ENCODE measurements at regions not wholly inside any gene's neighbourhood (a gene's known extent, or its start where the extent isn't known, plus 50 kb on each side); places are given as distances from the start of the nearest gene placed in this dataset.

DNA sequence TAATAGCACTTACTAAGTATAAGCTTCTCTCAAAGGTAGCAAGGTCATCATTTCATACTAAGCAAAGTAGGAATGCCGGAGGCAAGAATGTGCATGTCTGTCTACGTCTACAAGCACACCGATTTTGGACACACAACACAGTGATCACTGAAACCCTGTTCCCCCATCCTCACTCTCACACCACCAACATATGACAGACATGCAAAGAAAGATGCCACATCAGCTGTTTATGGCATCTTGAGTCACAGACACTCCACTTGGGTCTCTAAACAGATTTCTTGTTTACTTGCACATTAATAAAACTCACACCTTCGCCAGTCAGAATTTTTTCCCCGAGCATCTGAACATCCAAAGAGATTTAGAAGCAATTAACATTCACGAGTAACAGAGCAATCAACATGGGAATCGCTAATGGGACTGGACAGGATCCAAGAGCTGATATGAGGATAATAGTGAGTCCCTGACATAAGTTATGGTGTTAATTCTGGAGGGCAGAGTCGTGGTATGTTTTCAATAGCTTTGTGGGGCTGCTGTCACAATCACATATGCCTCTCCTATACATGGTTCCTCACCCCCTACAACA lies 324.1 kb downstream of the DHX15 start:
- peaks cover 0 to 6% (median 0%) of the 10 kb centered on the region in 5 donors for H3K4me1 ChIP-seq (ENCODE audit: control insufficient read depth in 5 of 5, insufficient read depth in 5 of 5, low read length in 5 of 5)
- H3K9me3 ChIP-seq (ENCODE audit: control insufficient read depth in 5 of 5, low read length in 5 of 5), result no peaks in the 10 kb centered on the region
- H3K27ac ChIP-seq (ENCODE audit: low read depth, low read length), result no peak overlapping the region
- no peaks in the 10 kb centered on the region for H3K36me3 ChIP-seq (ENCODE audit: control insufficient read depth in 5 of 5, insufficient read depth in 5 of 5, low read length in 5 of 5)
- H3K27me3 ChIP-seq (ENCODE audit: control insufficient read depth in 5 of 5, insufficient read depth in 4 of 5, low read length in 5 of 5), result no peaks in the 10 kb centered on the region
- no peak overlapping the region for H3K9ac ChIP-seq (ENCODE audit: low read length in 5 of 5)
- H3K4me3 ChIP-seq (ENCODE audit: low read depth in 1 of 5, low read length in 5 of 5), result no peak overlapping the region

- Histone ChIP-seq H3K4me1 (ENCODE audit: control insufficient read depth in 5 of 5, insufficient read depth in 5 of 5, low read length in 5 of 5) (peaks cover 0 to 6% (median 0%) of the 10 kb centered on the region in 5 donors), H3K27ac (ENCODE audit: low read depth, low read length) (no peak overlapping the region), H3K9ac (ENCODE audit: low read length in 5 of 5) (no peak overlapping the region), H3K9me3 (ENCODE audit: control insufficient read depth in 5 of 5, low read length in 5 of 5) (no peaks in the 10 kb centered on the region), H3K36me3 (ENCODE audit: control insufficient read depth in 5 of 5, insufficient read depth in 5 of 5, low read length in 5 of 5) (no peaks in the 10 kb centered on the region), H3K27me3 (ENCODE audit: control insufficient read depth in 5 of 5, insufficient read depth in 4 of 5, low read length in 5 of 5) (no peaks in the 10 kb centered on the region), H3K4me3 (ENCODE audit: low read depth in 1 of 5, low read length in 5 of 5) (no peak overlapping the region)
Measured at GRCh38 chr4:24256547-24256946, 327.8 kb downstream of the DHX15 start.

- no peak overlapping the region for H3K9ac ChIP-seq (ENCODE audit: low read length in 5 of 5)
- no peak overlapping the region for H3K27ac ChIP-seq (ENCODE audit: low read depth, low read length)
- no peaks in the 10 kb centered on the region for H3K36me3 ChIP-seq (ENCODE audit: control insufficient read depth in 5 of 5, insufficient read depth in 5 of 5, low read length in 5 of 5)
- no peak overlapping the region for H3K4me3 ChIP-seq (ENCODE audit: low read depth in 1 of 5, low read length in 5 of 5)
- H3K27me3 ChIP-seq (ENCODE audit: control insufficient read depth in 5 of 5, insufficient read depth in 4 of 5, low read length in 5 of 5), result no peaks in the 10 kb centered on the region
- H3K9me3 ChIP-seq (ENCODE audit: control insufficient read depth in 5 of 5, low read length in 5 of 5), result no peaks in the 10 kb centered on the region
- peaks cover 0 to 3% (median 0%) of the 10 kb centered on the region in 5 donors for H3K4me1 ChIP-seq (ENCODE audit: control insufficient read depth in 5 of 5, insufficient read depth in 5 of 5, low read length in 5 of 5)
Measured at GRCh38 chr4:24256066-24256465, 328.3 kb downstream of the DHX15 start.

DNA sequence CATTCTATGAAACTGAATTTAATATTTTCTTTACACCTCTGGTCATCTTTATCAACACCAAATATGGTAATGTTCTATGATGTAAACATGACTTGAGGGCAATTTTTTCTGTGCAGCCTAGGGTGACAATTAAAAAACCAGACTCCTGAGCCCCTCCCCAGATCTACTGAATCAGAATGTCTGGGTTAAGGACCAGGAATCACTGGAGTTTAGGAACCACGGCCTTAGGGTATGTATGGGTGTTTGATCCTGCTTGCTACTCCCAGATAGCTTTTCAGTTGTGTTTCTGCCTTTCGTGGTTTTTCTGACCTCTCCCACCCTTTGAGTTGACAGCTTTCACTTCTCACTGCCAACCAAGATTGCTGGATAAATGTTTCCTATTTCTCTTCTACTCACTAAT lies 332.2 kb downstream of the DHX15 start:
- H3K9ac ChIP-seq (ENCODE audit: low read length in 5 of 5), result no peak overlapping the region

GRCh38 chr4:24251589-24251988 lies 332.8 kb downstream of the DHX15 start:
- Histone ChIP-seq H3K4me1 (ENCODE audit: control insufficient read depth in 5 of 5, insufficient read depth in 5 of 5, low read length in 5 of 5) (peaks cover 0 to 17% (median 8%) of the 10 kb centered on the region in 5 donors), H3K9me3 (ENCODE audit: control insufficient read depth in 5 of 5, low read length in 5 of 5) (no peaks in the 10 kb centered on the region), H3K4me3 (ENCODE audit: low read depth in 1 of 5, low read length in 5 of 5) (no peak overlapping the region), H3K36me3 (ENCODE audit: control insufficient read depth in 5 of 5, insufficient read depth in 5 of 5, low read length in 5 of 5) (no peaks in the 10 kb centered on the region), H3K9ac (ENCODE audit: low read length in 5 of 5) (no peak overlapping the region), H3K27me3 (ENCODE audit: control insufficient read depth in 5 of 5, insufficient read depth in 4 of 5, low read length in 5 of 5) (no peaks in the 10 kb centered on the region), H3K27ac (ENCODE audit: low read depth, low read length) (no peak overlapping the region)

More for the DNA sequence above, 332.2 kb downstream of the DHX15 start:
- Histone ChIP-seq H3K36me3 (ENCODE audit: control insufficient read depth in 5 of 5, insufficient read depth in 5 of 5, low read length in 5 of 5) (no peaks in the 10 kb centered on the region), H3K27me3 (ENCODE audit: control insufficient read depth in 5 of 5, insufficient read depth in 4 of 5, low read length in 5 of 5) (no peaks in the 10 kb centered on the region), H3K9me3 (ENCODE audit: control insufficient read depth in 5 of 5, low read length in 5 of 5) (no peaks in the 10 kb centered on the region), H3K27ac (ENCODE audit: low read depth, low read length) (no peak overlapping the region), H3K4me3 (ENCODE audit: low read depth in 1 of 5, low read length in 5 of 5) (no peak overlapping the region), H3K4me1 (ENCODE audit: control insufficient read depth in 5 of 5, insufficient read depth in 5 of 5, low read length in 5 of 5) (peaks cover 0 to 17% (median 8%) of the 10 kb centered on the region in 5 donors)

DNA sequence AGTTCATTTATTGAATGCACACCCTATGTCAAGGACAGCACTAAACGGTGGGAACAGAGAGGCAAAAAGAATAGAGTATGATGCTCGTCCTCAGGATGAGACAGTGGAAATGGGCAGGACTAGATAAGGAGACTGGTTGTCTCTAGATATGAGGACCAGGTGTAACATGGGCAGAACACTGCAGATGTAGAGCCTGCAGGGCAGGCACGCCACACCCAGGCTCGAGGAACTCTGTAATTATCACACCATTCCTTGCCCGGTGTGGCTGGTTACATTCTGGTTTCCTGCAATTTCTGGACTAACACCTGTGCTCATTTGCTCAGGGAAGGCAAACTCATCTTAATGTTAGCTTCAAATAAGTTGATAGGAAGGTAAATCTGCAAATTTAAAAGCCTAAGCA lies 334.4 kb downstream of the DHX15 start:
- Histone ChIP-seq H3K36me3 (ENCODE audit: control insufficient read depth in 5 of 5, insufficient read depth in 5 of 5, low read length in 5 of 5) (no peaks in the 10 kb centered on the region), H3K4me1 (ENCODE audit: control insufficient read depth in 5 of 5, insufficient read depth in 5 of 5, low read length in 5 of 5) (peaks cover 0 to 17% (median 8%) of the 10 kb centered on the region in 5 donors), H3K4me3 (ENCODE audit: low read depth in 1 of 5, low read length in 5 of 5) (no peak overlapping the region), H3K9me3 (ENCODE audit: control insufficient read depth in 5 of 5, low read length in 5 of 5) (no peaks in the 10 kb centered on the region), H3K27ac (ENCODE audit: low read depth, low read length) (no peak overlapping the region), H3K9ac (ENCODE audit: low read length in 5 of 5) (no peak overlapping the region), H3K27me3 (ENCODE audit: control insufficient read depth in 5 of 5, insufficient read depth in 4 of 5, low read length in 5 of 5) (no peaks in the 10 kb centered on the region)

- peak overlapping the region in 1 of 5 donors; percentile 31 for H3K9ac ChIP-seq (ENCODE audit: low read length in 5 of 5)
- peak overlapping the region; percentile 45 for H3K27ac ChIP-seq (ENCODE audit: low read depth, low read length)
- peak overlapping the region in 1 of 5 donors; percentile 26 for H3K4me3 ChIP-seq (ENCODE audit: low read depth in 1 of 5, low read length in 5 of 5)
- H3K9me3 ChIP-seq (ENCODE audit: control insufficient read depth in 5 of 5, low read length in 5 of 5), result no peaks in the 10 kb centered on the region
- H3K36me3 ChIP-seq (ENCODE audit: control insufficient read depth in 5 of 5, insufficient read depth in 5 of 5, low read length in 5 of 5), result no peaks in the 10 kb centered on the region
- no peaks in the 10 kb centered on the region for H3K27me3 ChIP-seq (ENCODE audit: control insufficient read depth in 5 of 5, insufficient read depth in 4 of 5, low read length in 5 of 5)
- H3K4me1 ChIP-seq (ENCODE audit: control insufficient read depth in 5 of 5, insufficient read depth in 5 of 5, low read length in 5 of 5), result peaks cover 0 to 17% (median 8%) of the 10 kb centered on the region in 5 donors
Measured at GRCh38 chr4:24248674-24249630, 335.4 kb downstream of the DHX15 start.

- no peak overlapping the region for H3K4me3 ChIP-seq (ENCODE audit: low read depth in 1 of 5, low read length in 5 of 5)
- no peak overlapping the region for H3K9ac ChIP-seq (ENCODE audit: low read length in 5 of 5)
- H3K27ac ChIP-seq (ENCODE audit: low read depth, low read length), result no peak overlapping the region
- peaks cover 0 to 17% (median 8%) of the 10 kb centered on the region in 5 donors for H3K4me1 ChIP-seq (ENCODE audit: control insufficient read depth in 5 of 5, insufficient read depth in 5 of 5, low read length in 5 of 5)
- no peaks in the 10 kb centered on the region for H3K27me3 ChIP-seq (ENCODE audit: control insufficient read depth in 5 of 5, insufficient read depth in 4 of 5, low read length in 5 of 5)
- no peaks in the 10 kb centered on the region for H3K9me3 ChIP-seq (ENCODE audit: control insufficient read depth in 5 of 5, low read length in 5 of 5)
- H3K36me3 ChIP-seq (ENCODE audit: control insufficient read depth in 5 of 5, insufficient read depth in 5 of 5, low read length in 5 of 5), result no peaks in the 10 kb centered on the region
Measured at GRCh38 chr4:24245491-24245820, 338.9 kb downstream of the DHX15 start.

- H3K27me3 ChIP-seq (ENCODE audit: control insufficient read depth in 5 of 5, insufficient read depth in 4 of 5, low read length in 5 of 5), result no peaks in the 10 kb centered on the region
- no peak overlapping the region for H3K4me3 ChIP-seq (ENCODE audit: low read depth in 1 of 5, low read length in 5 of 5)
- H3K9me3 ChIP-seq (ENCODE audit: control insufficient read depth in 5 of 5, low read length in 5 of 5), result no peaks in the 10 kb centered on the region
- H3K4me1 ChIP-seq (ENCODE audit: control insufficient read depth in 5 of 5, insufficient read depth in 5 of 5, low read length in 5 of 5), result peaks cover 0 to 15% (median 8%) of the 10 kb centered on the region in 5 donors
- no peaks in the 10 kb centered on the region for H3K36me3 ChIP-seq (ENCODE audit: control insufficient read depth in 5 of 5, insufficient read depth in 5 of 5, low read length in 5 of 5)
- no peak overlapping the region for H3K27ac ChIP-seq (ENCODE audit: low read depth, low read length)
- no peak overlapping the region for H3K9ac ChIP-seq (ENCODE audit: low read length in 5 of 5)
Measured at GRCh38 chr4:24244663-24245490, 339.5 kb downstream of the DHX15 start.
